ENCODE measurements at regions not wholly inside any gene's neighbourhood (a gene's known extent, or its start where the extent isn't known, plus 50 kb on each side); places are given as distances from the start of the nearest gene placed in this dataset.

DNA sequence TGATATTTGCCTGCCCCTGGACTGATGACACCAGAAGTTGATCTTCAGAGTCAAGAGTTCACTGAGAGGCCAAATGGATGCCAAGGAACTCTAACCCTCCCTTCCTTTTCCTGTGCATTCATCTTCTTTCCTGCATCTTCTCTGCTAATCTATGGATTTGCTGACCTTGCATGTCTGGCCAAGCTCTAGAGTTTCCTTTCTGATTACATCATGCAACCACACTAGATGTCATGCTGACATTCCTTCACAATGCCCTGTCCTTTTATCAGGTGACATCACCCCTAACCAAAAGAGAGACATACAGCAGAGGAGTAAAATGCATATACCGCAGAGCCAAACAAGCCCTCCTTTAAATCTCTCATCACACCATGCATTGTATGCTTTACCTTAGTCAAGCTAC lies 487.6 kb downstream of the TFAP2A start:
- TF ChIP-seq CTCF (IDR thresholded peaks at IDR 0.05 in 4 of 5, conservative IDR thresholded peaks at IDR 0.05 in 1 of 5) = no peak
- TF ChIP-seq POLR2A (IDR thresholded peaks at IDR 0.05) = no peak

Data from gastrocnemius medialis (tissue), 4 donors.